ENCODE measurements at regions not wholly inside any gene's neighbourhood (a gene's known extent, or its start where the extent isn't known, plus 50 kb on each side); places are given as distances from the start of the nearest gene placed in this dataset.

GRCh38 chr2:125169022-125169763, 1144.1 kb downstream of the CNTNAP5 start:
- TF ChIP-seq YY1 (IDR thresholded peaks at IDR 0.05; ENCODE audit: insufficient read depth, insufficient read length) (no peak), SUZ12 (IDR thresholded peaks at IDR 0.05; ENCODE audit: extremely low read depth, insufficient read depth, insufficient read length) (no peak), ZNF274 (IDR thresholded peaks at IDR 0.05; ENCODE audit: low read depth, low read length) (no peak)
